RPMI7951 (cell line): ENCODE measurements at regions not wholly inside any gene's neighbourhood (a gene's known extent, or its start where the extent isn't known, plus 50 kb on each side); places are given as distances from the start of the nearest gene placed in this dataset.
A peak's percentile ranks its signal among the peaks of the same experiment; 100 is the strongest.
"Not testable (repeated sequence)": the region's sequence is repeated elsewhere in the genome, so short reads cannot be mapped to it uniquely, and the experiment has no call there.

Experiments
- DNase-seq: peaks from one replicate; pipeline ENCODE4 v3.0.0-alpha.2; 2012; ENCODE audit warnings: low read depth

DNA sequence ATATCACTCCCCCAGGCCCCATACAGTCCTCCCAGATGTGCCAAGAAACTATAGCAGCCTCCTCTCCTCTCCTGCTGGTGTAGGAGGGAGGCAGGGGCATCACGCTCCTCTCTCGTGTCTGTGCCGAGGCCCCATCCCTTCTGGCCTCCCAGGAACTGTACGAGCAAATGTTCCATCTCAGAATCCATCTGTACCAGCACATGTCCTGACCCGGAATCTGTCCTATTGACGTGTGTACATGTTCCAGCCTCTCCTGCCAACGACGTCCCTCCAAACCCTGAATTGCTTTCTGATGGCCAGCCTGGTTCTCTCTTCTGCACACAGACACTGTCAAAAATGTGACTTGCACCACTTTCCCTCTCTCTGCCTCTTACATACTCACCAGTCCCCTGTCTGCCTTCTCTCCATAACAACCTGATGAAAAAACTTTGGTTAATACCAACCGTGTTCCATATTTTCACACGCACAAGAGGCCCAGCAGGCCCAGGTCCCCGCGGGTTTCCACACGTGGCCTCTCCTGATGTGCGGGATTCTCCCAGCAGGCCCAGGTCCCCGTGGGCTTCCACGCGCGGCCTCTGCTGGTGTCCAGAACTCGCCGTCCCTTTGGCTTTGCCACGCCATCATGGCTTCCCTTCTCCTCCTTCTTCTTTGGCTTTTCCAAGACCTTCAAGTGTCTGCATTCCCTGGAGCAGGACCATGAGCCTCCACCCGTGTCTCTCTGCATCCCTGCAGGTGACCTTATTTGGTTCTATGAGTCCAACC lies 125.2 kb upstream of the THBS2 start:
- DNase-seq = no peak

- no peak for DNase-seq
Measured at GRCh38 chr6:169376458-169376857, 122.8 kb upstream of the THBS2 start.

DNA sequence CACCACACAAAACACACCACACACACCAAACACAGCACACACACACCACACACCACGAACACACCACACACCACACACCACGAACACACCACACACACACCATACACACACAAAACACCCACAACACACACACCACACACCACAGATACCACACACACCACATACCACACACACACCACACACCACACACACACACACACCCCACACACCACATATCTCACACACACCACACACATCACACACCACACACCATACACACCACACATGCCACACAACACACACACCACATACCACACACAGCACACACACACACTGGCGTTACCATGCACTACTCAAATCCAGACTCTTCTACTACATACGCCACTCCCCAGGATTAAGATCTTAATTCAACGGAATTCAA lies 118.9 kb upstream of the THBS2 start:
- DNase-seq = no peak

DNA sequence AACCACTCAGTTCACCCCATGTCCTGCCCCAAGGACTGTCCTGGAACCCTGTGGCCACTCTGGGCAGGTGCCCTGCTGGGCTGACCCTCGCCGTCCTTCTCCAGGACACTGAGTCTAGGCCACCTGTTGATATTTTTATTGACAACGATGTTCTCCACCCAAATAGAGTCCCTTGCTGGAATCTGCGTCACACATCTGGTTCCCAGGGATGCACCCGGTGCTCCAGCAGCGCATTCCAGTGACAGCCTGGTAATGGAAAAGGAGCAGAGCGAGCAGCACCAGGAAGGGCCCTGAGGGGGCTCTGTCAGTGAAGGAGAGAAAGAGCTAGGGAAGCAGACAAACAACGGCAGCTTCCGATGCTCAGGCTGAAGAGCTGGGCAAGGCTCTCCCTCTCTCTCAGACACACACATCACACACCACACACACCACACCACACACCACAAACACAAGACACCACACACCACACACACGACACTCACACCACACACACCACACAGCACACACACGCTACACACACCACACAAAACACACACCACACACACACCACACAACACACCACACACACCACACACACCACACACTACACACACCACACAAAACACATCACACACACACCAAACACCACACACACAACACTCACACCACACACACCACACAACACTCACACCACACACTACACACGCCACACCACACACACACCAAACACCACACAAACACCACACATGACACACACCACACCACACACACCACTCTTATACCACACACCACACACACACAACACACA lies 117.9 kb upstream of the THBS2 start:
- DNase-seq = peak; percentile 90

- peak; percentile 11 for DNase-seq
Measured at GRCh38 chr6:169370666-169371343, 117.2 kb upstream of the THBS2 start.

- peak; percentile 83 for DNase-seq
Measured at GRCh38 chr6:169370054-169370453, 116.4 kb upstream of the THBS2 start.

DNA sequence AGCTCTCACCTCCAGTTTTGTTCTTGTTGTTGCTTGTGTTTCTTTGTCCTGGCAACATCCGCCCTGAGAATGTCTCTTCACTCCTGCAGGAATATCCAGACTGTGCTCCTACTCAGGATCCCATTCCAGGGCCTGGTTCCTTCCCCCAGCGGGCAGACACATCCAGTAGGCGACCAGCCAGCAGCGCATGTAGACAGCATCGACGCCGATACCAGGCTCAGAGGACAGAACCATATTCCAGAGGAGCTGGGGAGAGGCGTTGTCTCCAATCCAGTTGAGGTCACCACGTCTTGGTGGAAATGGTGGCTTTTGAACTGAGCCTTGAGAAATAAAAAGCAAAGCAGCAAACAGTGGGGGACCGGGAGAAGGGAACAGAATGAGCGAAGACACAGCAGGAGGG lies 114.6 kb upstream of the THBS2 start:
- no peak for DNase-seq

GRCh38 chr6:169367507-169367906 lies 113.9 kb upstream of the THBS2 start:
- DNase-seq = no peak

- no peak for DNase-seq
Measured at GRCh38 chr6:169366258-169366901, 112.7 kb upstream of the THBS2 start.

- DNase-seq = no peak
Measured at GRCh38 chr6:169365567-169366257, 112.1 kb upstream of the THBS2 start.

- peak; percentile 75 for DNase-seq
Measured at GRCh38 chr6:169363590-169363989, 109.9 kb upstream of the THBS2 start.

GRCh38 chr6:169362501-169363121 lies 109.0 kb upstream of the THBS2 start:
- DNase-seq = no peak

- not testable (repeated sequence) for DNase-seq
Measured at GRCh38 chr6:169355001-169355400, 101.4 kb upstream of the THBS2 start.

DNA sequence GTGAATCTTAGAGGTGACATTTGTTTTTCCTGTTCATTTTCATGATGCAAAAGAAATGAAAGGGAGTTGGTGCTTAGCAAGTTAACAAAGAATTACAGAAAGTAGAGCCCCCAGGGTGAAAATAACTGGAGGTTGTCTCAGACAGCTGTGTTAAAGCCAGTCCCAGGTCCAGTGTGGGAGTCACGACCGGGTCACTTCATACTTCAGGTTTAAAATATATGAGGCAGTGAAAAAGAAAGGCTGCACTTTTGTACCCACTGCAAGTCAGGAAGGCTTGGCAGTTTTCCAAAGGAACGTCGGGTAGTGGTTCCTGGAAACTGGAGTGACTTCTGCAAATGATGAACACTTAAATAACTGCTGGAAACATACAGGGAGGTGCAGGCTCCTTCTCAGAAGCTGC lies 91.5 kb upstream of the THBS2 start:
- DNase-seq = peak; percentile 73

DNA sequence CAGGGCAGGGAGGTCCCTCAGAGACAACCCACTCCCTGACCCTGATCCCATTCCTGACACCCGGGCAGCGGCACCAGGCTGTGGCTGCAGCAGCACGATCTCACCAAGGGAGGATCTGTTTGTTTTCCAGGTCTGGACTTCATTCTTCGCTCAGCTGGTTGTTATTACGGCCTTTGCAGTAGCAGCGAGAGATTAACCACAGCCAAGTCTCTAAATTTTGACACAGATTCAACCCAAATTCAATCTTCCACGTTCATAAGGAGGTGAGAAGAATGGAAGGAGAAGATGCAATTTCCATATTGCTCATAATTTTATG lies 91.1 kb upstream of the THBS2 start:
- DNase-seq = peak; percentile 56

DNA sequence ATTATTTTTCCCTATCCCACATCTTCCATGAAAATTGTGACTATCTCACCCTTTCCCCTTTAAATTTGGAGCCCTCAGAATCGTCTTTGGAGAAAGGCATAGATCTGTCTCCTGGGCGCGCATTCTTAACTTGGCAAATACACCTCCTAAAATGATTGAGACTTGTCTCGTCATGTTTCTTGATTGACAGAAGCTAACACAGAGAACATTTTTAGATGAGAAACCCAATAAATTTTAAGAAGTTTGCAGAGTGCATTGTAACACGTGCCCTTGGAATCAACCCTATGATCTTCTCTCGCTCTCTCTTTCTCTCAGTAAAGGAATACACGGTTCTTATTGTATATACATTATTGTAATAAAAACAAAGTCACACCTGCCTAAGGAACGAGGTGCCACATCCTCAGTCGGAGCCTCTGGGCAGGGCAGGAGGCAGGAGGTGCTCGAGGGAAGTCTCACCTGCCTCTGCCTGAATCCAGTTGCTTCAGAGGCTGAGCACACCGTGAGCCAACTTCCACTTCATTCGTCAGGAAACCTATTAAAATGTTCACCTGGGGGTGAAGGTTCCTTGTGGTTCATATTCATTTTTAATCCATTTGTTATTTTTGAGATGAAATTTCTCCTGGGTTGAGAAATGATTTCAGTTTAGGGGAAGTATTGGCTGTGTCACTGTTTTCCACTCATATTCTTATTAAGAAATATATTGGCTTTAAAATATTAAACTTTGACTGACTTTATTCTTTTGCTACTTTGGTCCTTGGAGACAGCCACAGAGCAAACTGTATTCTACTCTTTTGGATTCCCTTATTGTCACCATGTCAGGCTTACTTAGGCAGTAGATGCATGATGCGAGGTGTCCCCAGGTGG lies 90.5 kb upstream of the THBS2 start:
- DNase-seq = no peak

DNA sequence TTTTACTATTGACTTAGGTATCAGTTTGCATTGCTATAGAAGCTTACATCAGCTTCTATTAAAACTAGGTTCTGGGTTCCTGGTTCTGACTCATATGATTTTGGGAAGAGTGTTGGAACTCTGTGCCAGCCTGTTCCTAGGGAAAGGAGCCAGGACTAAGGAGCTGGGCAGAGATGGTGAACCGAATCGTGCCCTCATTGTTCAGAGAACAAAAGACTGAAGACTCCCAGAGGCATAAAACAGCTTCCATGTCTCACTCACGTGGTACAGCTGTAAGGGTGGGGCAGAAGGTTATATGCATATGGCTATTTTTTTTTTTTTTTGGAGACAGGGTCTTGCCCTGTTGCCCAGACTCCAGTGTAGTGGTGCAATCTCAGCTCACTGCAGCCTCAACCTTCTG lies 89.1 kb upstream of the THBS2 start:
- no peak for DNase-seq

- DNase-seq = no peak
Measured at GRCh38 chr6:169341706-169342105, 88.1 kb upstream of the THBS2 start.

DNA sequence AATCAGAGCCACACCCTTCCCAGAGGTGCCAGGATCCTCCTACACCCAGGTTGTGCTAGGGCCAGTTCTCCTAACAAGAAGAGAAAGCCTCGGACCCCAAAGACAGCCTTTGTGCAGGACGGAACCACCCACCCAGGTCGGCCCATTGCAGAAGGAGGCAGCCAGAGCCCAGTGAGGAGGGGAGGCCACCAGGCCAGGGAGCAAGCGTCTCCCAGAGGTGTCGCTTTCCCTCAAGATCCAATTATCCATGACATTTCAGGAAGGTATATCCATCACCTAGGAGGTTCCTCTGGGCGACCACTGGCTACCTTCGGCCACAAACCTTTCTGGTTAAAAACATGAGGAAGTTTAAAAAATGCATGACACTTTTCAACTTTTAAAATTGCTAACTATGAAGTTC lies 87.4 kb upstream of the THBS2 start:
- DNase-seq = no peak

- peak; percentile 86 for DNase-seq
Measured at GRCh38 chr6:169340395-169340794, 86.7 kb upstream of the THBS2 start.
